Erythroblast (primary cell): ENCODE measurements at regions not wholly inside any gene's neighbourhood (a gene's known extent, or its start where the extent isn't known, plus 50 kb on each side); places are given as distances from the start of the nearest gene placed in this dataset.

Source experiments
- DNase-seq, 2 experiments: peaks; one replicate each; lab custom pipeline; 2025; lab: John Stamatoyannopoulos, UW
- GATA1 ChIP-seq: IDR thresholded peaks from 2 replicates; pipeline ENCODE4 v1.6.1; 2011; ENCODE audit warnings: low read depth, mild to moderate bottlenecking, control low read depth, low read length, moderate library complexity
- POLR2A ChIP-seq: IDR thresholded peaks from 2 replicates; pipeline ENCODE4 v1.6.1; 2011; ENCODE audit warnings: mild to moderate bottlenecking, low read length

GRCh38 chr13:111537115-111537728 lies 216.8 kb downstream of the TEX29 start:
- TF ChIP-seq GATA1 (no peak), POLR2A (no peak)
- DNase-seq: no peak

GRCh38 chr13:111537843-111538499 lies 217.5 kb downstream of the TEX29 start:
- DNase-seq: no peak
- TF ChIP-seq GATA1 (no peak), POLR2A (no peak)

- no peak for TF ChIP-seq GATA1
- no peak for TF ChIP-seq POLR2A
- no peak for DNase-seq
Measured at GRCh38 chr13:111539252-111539651, 218.8 kb downstream of the TEX29 start.

- no peak for TF ChIP-seq GATA1
- DNase-seq: no peak
Measured at GRCh38 chr13:111539791-111540446, 219.5 kb downstream of the TEX29 start.

DNA sequence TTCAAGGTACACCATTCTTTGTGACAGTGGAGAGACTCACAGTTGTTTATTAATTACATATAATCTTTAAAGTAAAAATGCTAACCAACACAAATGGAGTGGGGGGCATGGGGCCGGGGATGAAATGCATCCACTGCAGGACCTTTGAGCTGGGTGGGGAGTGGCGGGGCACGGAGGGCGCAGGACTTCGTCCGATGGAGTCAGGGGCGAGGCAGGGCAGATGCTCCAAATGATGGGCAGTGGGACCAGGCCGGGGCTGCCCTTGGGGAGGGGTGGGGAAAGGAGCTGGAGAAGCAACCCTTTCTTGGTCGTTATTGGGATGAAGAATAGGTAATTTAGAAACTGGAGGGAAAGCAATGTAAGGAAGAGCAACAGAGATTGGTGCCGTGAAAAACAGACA lies 220.0 kb downstream of the TEX29 start:
- DNase-seq: no peak

DNA sequence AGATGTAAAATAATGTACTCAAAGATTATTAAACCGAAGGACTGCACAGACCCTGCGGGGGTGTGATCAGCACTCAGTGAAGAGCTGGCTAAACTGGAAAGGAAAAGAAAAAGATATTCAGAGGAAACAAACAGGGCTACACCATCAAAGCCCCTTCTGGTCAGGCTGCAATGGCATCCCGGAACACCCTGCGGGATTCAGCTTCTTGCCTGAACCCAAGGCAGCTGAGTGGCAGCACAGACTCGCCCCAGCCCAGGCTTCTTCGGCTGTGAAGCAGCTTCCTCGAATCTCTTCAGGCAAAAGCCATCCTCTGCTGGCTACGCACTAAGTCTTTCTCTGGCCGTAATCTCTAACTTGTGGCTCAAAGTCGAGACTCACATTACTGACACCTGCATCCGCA lies 220.9 kb downstream of the TEX29 start:
- TF ChIP-seq POLR2A (no peak), GATA1 (no peak)
- no peak for DNase-seq

More for the DNA sequence above, 220.0 kb downstream of the TEX29 start:
- no peak for TF ChIP-seq POLR2A
- no peak for TF ChIP-seq GATA1

DNA sequence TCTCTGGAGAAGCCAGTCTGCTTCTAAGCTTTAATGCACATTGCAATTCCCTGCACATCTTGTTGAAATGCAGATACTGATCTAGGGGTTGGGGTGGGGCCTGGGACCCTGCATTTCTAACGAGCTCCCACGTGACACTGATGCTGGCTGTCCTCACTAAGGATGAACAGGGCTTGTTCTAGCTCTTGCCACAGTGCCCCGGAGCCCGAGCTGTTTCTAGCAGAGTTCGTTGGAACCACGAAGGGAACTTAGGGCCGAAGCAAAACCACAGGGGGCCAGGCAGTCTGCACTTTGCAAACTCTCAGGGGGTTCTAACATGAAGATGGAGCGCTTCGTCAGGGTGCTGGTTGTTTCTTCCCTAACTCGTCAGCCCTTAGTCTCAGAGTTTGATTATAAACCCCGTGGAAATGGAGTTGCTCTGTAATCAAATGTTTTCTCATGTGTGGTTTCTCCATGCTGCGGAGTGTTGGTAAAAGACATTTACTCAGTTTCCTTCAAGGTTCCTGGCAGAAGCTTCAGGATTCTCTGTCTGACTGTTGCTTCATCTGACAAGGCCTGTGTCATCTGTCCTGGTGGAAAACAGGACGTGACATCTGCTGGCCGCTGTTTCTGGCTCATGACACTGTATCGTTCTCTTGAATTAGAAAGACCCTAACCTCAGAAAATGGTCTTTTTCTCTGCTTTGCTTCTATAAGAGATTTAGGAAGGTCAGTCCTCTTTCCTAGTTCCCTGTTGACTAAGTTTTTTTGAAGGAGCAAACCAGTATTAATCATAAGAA lies 221.5 kb downstream of the TEX29 start:
- TF ChIP-seq POLR2A (no peak), GATA1 (no peak)
- no peak for DNase-seq

- DNase-seq: no peak
- TF ChIP-seq POLR2A: no peak
- TF ChIP-seq GATA1: no peak
Measured at GRCh38 chr13:111542530-111543341, 222.3 kb downstream of the TEX29 start.

- TF ChIP-seq GATA1 (no peak), POLR2A (no peak)
Measured at GRCh38 chr13:111546921-111547675, 226.7 kb downstream of the TEX29 start.

GRCh38 chr13:111547726-111548273 lies 227.4 kb downstream of the TEX29 start:
- TF ChIP-seq POLR2A (no peak), GATA1 (no peak)
- no peak for DNase-seq

More at GRCh38 chr13:111546921-111547675, 226.7 kb downstream of the TEX29 start:
- DNase-seq: no peak

GRCh38 chr13:111548301-111548700 lies 227.9 kb downstream of the TEX29 start:
- no peak for DNase-seq
- TF ChIP-seq GATA1 (no peak), POLR2A (no peak)

- DNase-seq: no peak
- TF ChIP-seq GATA1 (no peak), POLR2A (no peak)
Measured at GRCh38 chr13:111548805-111549204, 228.4 kb downstream of the TEX29 start.

GRCh38 chr13:111549464-111549863 lies 229.0 kb downstream of the TEX29 start:
- no peak for TF ChIP-seq GATA1
- no peak for TF ChIP-seq POLR2A
- DNase-seq: no peak
